Activated T-cell treated with anti-CD3 and anti-CD28 coated beads, Interleukin-2, amount 50 U/mL, for 4 hours (primary cell): ENCODE measurements at regions not wholly inside any gene's neighbourhood (a gene's known extent, or its start where the extent isn't known, plus 50 kb on each side); places are given as distances from the start of the nearest gene placed in this dataset.
"Not testable (repeated sequence)": the region's sequence is repeated elsewhere in the genome, so short reads cannot be mapped to it uniquely, and the experiment has no call there.

Experiments used
- ATAC-seq, 2 donors: fragments of 200-7000 bp; cut with Tn5 transposase; one replicate each; pipeline ENCODE4 v1.10.0; 2021
- DNase-seq: peaks from one replicate; pipeline ENCODE4 v3.0.0-alpha.2; 2020
- H3K27me3 Mint-ChIP-seq: one replicate; pipeline ENCODE4 v1.8.0; 2021; ENCODE audit warnings: low read depth, mixed read lengths
- H3K36me3 Mint-ChIP-seq: one replicate; pipeline ENCODE4 v1.8.0; 2022; ENCODE audit warnings: mixed read lengths; ENCODE audit not compliant: insufficient read depth
- H3K4me1 Mint-ChIP-seq: one replicate; pipeline ENCODE4 v1.8.0; 2021; ENCODE audit warnings: low read depth, mixed read lengths
- H3K4me3 Mint-ChIP-seq: one replicate; pipeline ENCODE4 v1.8.0; 2021; ENCODE audit warnings: mild to moderate bottlenecking, moderate library complexity, mixed read lengths
- H3K9me3 Mint-ChIP-seq: one replicate; pipeline ENCODE4 v1.8.0; 2021; ENCODE audit warnings: mixed read lengths

- no peak overlapping the region for H3K4me3 Mint-ChIP-seq
- H3K9me3 Mint-ChIP-seq: no peaks in the 10 kb centered on the region
- no peak for DNase-seq
- H3K36me3 Mint-ChIP-seq: no peaks in the 10 kb centered on the region
- H3K4me1 Mint-ChIP-seq: no peaks in the 10 kb centered on the region
- no peak for ATAC-seq
- peaks cover 9% of the 10 kb centered on the region for H3K27me3 Mint-ChIP-seq
Observed at GRCh38 chr15:93360976-93361375, 272.0 kb upstream of the RGMA start.

- peaks cover 5% of the 10 kb centered on the region for H3K27me3 Mint-ChIP-seq
- DNase-seq (no peak), ATAC-seq (no peak)
- no peaks in the 10 kb centered on the region for H3K9me3 Mint-ChIP-seq
- no peaks in the 10 kb centered on the region for H3K4me1 Mint-ChIP-seq
- H3K36me3 Mint-ChIP-seq: no peaks in the 10 kb centered on the region
- no peak overlapping the region for H3K4me3 Mint-ChIP-seq
Observed at GRCh38 chr15:93360318-93360717, 271.3 kb upstream of the RGMA start.

- ATAC-seq (no peak), DNase-seq (no peak)
- Mint-ChIP-seq H3K27me3 (peaks cover 5% of the 10 kb centered on the region), H3K4me1 (no peaks in the 10 kb centered on the region), H3K9me3 (no peaks in the 10 kb centered on the region), H3K36me3 (no peaks in the 10 kb centered on the region), H3K4me3 (no peak overlapping the region)
Observed at GRCh38 chr15:93359425-93360131, 270.6 kb upstream of the RGMA start.

- Mint-ChIP-seq H3K9me3 (no peaks in the 10 kb centered on the region), H3K27me3 (peaks cover 5% of the 10 kb centered on the region), H3K36me3 (no peaks in the 10 kb centered on the region), H3K4me3 (no peak overlapping the region), H3K4me1 (no peaks in the 10 kb centered on the region)
- DNase-seq (no peak), ATAC-seq (no peak)
Observed at GRCh38 chr15:93359060-93359408, 270.0 kb upstream of the RGMA start.

GRCh38 chr15:93358166-93359059 lies 269.4 kb upstream of the RGMA start:
- H3K27me3 Mint-ChIP-seq: peaks cover 5% of the 10 kb centered on the region

GRCh38 chr15:93348711-93349545 lies 259.9 kb upstream of the RGMA start:
- Mint-ChIP-seq H3K27me3 (peaks cover 11% of the 10 kb centered on the region), H3K4me1 (no peaks in the 10 kb centered on the region), H3K9me3 (no peaks in the 10 kb centered on the region), H3K36me3 (no peaks in the 10 kb centered on the region), H3K4me3 (no peak overlapping the region)
- no peak for DNase-seq
- ATAC-seq: no peak

More at GRCh38 chr15:93358166-93359059, 269.4 kb upstream of the RGMA start:
- Mint-ChIP-seq H3K9me3 (no peaks in the 10 kb centered on the region), H3K4me3 (no peak overlapping the region), H3K36me3 (no peaks in the 10 kb centered on the region), H3K4me1 (no peaks in the 10 kb centered on the region)
- ATAC-seq: no peak
- no peak for DNase-seq

- H3K4me1 Mint-ChIP-seq: no peaks in the 10 kb centered on the region
- H3K36me3 Mint-ChIP-seq: no peaks in the 10 kb centered on the region
- DNase-seq (no peak), ATAC-seq (no peak)
- peaks cover 11% of the 10 kb centered on the region for H3K27me3 Mint-ChIP-seq
- no peaks in the 10 kb centered on the region for H3K9me3 Mint-ChIP-seq
- no peak overlapping the region for H3K4me3 Mint-ChIP-seq
Observed at GRCh38 chr15:93347986-93348385, 259.0 kb upstream of the RGMA start.

GRCh38 chr15:93345981-93346380 lies 257.0 kb upstream of the RGMA start:
- DNase-seq: no peak
- H3K27me3 Mint-ChIP-seq: peaks cover 20% of the 10 kb centered on the region
- H3K9me3 Mint-ChIP-seq: no peaks in the 10 kb centered on the region
- no peaks in the 10 kb centered on the region for H3K36me3 Mint-ChIP-seq
- H3K4me3 Mint-ChIP-seq: no peak overlapping the region
- no peak for ATAC-seq
- no peaks in the 10 kb centered on the region for H3K4me1 Mint-ChIP-seq

GRCh38 chr15:93343402-93343801 lies 254.4 kb upstream of the RGMA start:
- not testable (repeated sequence) for H3K36me3 Mint-ChIP-seq, H3K4me1 Mint-ChIP-seq, H3K9me3 Mint-ChIP-seq, ATAC-seq, H3K4me3 Mint-ChIP-seq, DNase-seq
- peaks cover 22% of the 10 kb centered on the region for H3K27me3 Mint-ChIP-seq

GRCh38 chr15:93341164-93341563 lies 252.2 kb upstream of the RGMA start:
- Mint-ChIP-seq H3K4me3 (no peak overlapping the region), H3K9me3 (no peaks in the 10 kb centered on the region)
- ATAC-seq: no peak

GRCh38 chr15:93340406-93340805 lies 251.4 kb upstream of the RGMA start:
- Mint-ChIP-seq H3K9me3 (no peaks in the 10 kb centered on the region), H3K27me3 (peaks cover 24% of the 10 kb centered on the region), H3K4me3 (no peak overlapping the region), H3K4me1 (no peaks in the 10 kb centered on the region), H3K36me3 (no peaks in the 10 kb centered on the region)
- ATAC-seq (no peak), DNase-seq (no peak)

More at GRCh38 chr15:93341164-93341563, 252.2 kb upstream of the RGMA start:
- no peak for DNase-seq
- peaks cover 20% of the 10 kb centered on the region for H3K27me3 Mint-ChIP-seq
- H3K4me1 Mint-ChIP-seq: no peaks in the 10 kb centered on the region
- no peaks in the 10 kb centered on the region for H3K36me3 Mint-ChIP-seq

GRCh38 chr15:93333796-93334195 lies 244.8 kb upstream of the RGMA start:
- DNase-seq: no peak
- ATAC-seq: no peak
- peaks cover 41% of the 10 kb centered on the region for H3K27me3 Mint-ChIP-seq
- H3K36me3 Mint-ChIP-seq: no peaks in the 10 kb centered on the region
- H3K4me3 Mint-ChIP-seq: no peak overlapping the region
- H3K9me3 Mint-ChIP-seq: no peaks in the 10 kb centered on the region
- no peaks in the 10 kb centered on the region for H3K4me1 Mint-ChIP-seq

GRCh38 chr15:93333126-93333525 lies 244.1 kb upstream of the RGMA start:
- not testable (repeated sequence) for ATAC-seq, H3K4me1 Mint-ChIP-seq, H3K36me3 Mint-ChIP-seq, H3K4me3 Mint-ChIP-seq, H3K9me3 Mint-ChIP-seq, DNase-seq
- H3K27me3 Mint-ChIP-seq: peaks cover 41% of the 10 kb centered on the region

GRCh38 chr15:93332168-93332553 lies 243.2 kb upstream of the RGMA start:
- Mint-ChIP-seq H3K9me3 (no peaks in the 10 kb centered on the region), H3K27me3 (peaks cover 44% of the 10 kb centered on the region), H3K36me3 (no peaks in the 10 kb centered on the region), H3K4me1 (no peaks in the 10 kb centered on the region), H3K4me3 (no peak overlapping the region)
- ATAC-seq: no peak
- no peak for DNase-seq
